Smooth muscle cell (in vitro differentiated cells): ENCODE measurements at regions not wholly inside any gene's neighbourhood (a gene's known extent, or its start where the extent isn't known, plus 50 kb on each side); places are given as distances from the start of the nearest gene placed in this dataset.
"Not testable (repeated sequence)": the region's sequence is repeated elsewhere in the genome, so short reads cannot be mapped to it uniquely, and the experiment has no call there.

Source experiments
- DNase-seq: peaks from one replicate; lab custom pipeline; 2025; ENCODE audit not compliant: unreplicated experiment; lab: John Stamatoyannopoulos, UW
- H2AFZ ChIP-seq: fragments of 200-600 bp; sonication (generic); 2 replicates; pipeline ENCODE4 v1.6.0; 2016; ENCODE audit warnings: antibody characterized with exemption, low read depth, mild to moderate bottlenecking
- H3F3A ChIP-seq: fragments of 200-600 bp; sonication (generic); 2 replicates; pipeline ENCODE4 v1.6.0; 2017; ENCODE audit warnings: antibody characterized with exemption, low read depth
- H3K27ac ChIP-seq: fragments of 200-600 bp; sonication (generic); 2 replicates; pipeline ENCODE4 v1.5.1; 2016; ENCODE audit warnings: low read depth, mild to moderate bottlenecking
- H3K27me3 ChIP-seq: fragments of 200-600 bp; sonication (generic); 2 replicates; pipeline ENCODE4 v1.6.1; 2016; ENCODE audit warnings: low read depth, mild to moderate bottlenecking
- H3K36me3 ChIP-seq: fragments of 200-600 bp; sonication (generic); 2 replicates; pipeline ENCODE4 v1.5.1; 2016; ENCODE audit warnings: low read depth
- H3K4me1 ChIP-seq: fragments of 200-600 bp; sonication (generic); 2 replicates; pipeline ENCODE4 v1.5.1; 2016; ENCODE audit warnings: low read depth
- H3K4me2 ChIP-seq: fragments of 200-600 bp; sonication (generic); 2 replicates; pipeline ENCODE4 v1.6.0; 2016; ENCODE audit warnings: mild to moderate bottlenecking
- H3K4me3 ChIP-seq: fragments of 200-600 bp; sonication (generic); 2 replicates; pipeline ENCODE4 v1.5.1; 2016; ENCODE audit warnings: mild to moderate bottlenecking
- H3K79me2 ChIP-seq: fragments of 200-600 bp; sonication (generic); 2 replicates; pipeline ENCODE4 v1.6.0; 2016; ENCODE audit warnings: low read depth, mild to moderate bottlenecking
- H3K9ac ChIP-seq: fragments of 200-600 bp; sonication (generic); 2 replicates; pipeline ENCODE4 v1.6.0; 2016; ENCODE audit warnings: low read depth
- H3K9me3 ChIP-seq: fragments of 200-600 bp; sonication (generic); replicated peaks from 2 replicates; pipeline ENCODE4 v1.5.1; 2016; ENCODE audit warnings: low read depth
- H4K20me1 ChIP-seq: fragments of 200-600 bp; sonication (generic); 2 replicates; pipeline ENCODE4 v1.6.0; 2016; ENCODE audit warnings: low read depth
- WGBS: methylation state at CpG from one replicate; pipeline ENCODE4 v1.1.7; 2016; ENCODE audit warnings: low lambda C conversion rate; 5-methylcytosine and 5-hydroxymethylcytosine counted together
- TF ChIP-seq, protein P1 (sequence below): fragments of 200-600 bp; sonication (generic); IDR thresholded peaks from 2 replicates; pipeline ENCODE4 v1.5.1; 2017; ENCODE audit warnings: borderline replicate concordance, mild to moderate bottlenecking, antibody characterized with exemption; ENCODE audit not compliant: insufficient read depth, poor library complexity, severe bottlenecking

DNA sequence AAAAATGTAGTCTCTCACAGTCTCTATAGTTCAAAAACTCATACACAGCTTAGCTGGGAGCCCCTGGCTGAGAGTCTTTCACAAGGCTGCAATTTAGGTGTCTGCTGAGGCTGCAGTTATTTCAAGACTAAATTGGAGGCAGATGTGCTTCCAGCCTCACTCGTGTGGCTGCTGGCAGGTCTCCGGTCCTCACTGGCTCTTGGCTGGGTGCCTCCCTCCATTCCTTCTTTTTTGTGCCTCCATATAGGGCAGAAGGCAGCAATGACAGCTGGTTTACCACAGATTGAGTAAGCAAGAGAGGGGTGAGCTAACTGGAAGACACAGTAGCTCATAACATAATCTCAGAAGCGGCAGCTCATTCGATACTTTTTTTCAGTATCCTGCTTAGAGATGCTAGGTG is 2167.7 kb upstream of the WWC1 start:
- no peaks in the 10 kb centered on the region for H3K4me1 ChIP-seq
- H3K4me3 ChIP-seq: no peak overlapping the region
- no peaks in the 10 kb centered on the region for H3K27me3 ChIP-seq
- WGBS: 64% methylated on average over 4 of the region's 4 CpGs
- H3F3A ChIP-seq: no peaks in the 10 kb centered on the region
- H4K20me1 ChIP-seq: no peaks in the 10 kb centered on the region
- no peak overlapping the region for H2AFZ ChIP-seq
- no peak overlapping the region for H3K27ac ChIP-seq
- H3K9ac ChIP-seq: no peak overlapping the region
- DNase-seq: no peak
- no peaks in the 10 kb centered on the region for H3K79me2 ChIP-seq
- no peaks in the 10 kb centered on the region for H3K36me3 ChIP-seq
- no peak overlapping the region for H3K4me2 ChIP-seq
- TF ChIP-seq, protein P1, sequence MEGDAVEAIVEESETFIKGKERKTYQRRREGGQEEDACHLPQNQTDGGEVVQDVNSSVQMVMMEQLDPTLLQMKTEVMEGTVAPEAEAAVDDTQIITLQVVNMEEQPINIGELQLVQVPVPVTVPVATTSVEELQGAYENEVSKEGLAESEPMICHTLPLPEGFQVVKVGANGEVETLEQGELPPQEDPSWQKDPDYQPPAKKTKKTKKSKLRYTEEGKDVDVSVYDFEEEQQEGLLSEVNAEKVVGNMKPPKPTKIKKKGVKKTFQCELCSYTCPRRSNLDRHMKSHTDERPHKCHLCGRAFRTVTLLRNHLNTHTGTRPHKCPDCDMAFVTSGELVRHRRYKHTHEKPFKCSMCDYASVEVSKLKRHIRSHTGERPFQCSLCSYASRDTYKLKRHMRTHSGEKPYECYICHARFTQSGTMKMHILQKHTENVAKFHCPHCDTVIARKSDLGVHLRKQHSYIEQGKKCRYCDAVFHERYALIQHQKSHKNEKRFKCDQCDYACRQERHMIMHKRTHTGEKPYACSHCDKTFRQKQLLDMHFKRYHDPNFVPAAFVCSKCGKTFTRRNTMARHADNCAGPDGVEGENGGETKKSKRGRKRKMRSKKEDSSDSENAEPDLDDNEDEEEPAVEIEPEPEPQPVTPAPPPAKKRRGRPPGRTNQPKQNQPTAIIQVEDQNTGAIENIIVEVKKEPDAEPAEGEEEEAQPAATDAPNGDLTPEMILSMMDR: no peak
- H3K9me3 ChIP-seq: no peaks in the 10 kb centered on the region

DNA sequence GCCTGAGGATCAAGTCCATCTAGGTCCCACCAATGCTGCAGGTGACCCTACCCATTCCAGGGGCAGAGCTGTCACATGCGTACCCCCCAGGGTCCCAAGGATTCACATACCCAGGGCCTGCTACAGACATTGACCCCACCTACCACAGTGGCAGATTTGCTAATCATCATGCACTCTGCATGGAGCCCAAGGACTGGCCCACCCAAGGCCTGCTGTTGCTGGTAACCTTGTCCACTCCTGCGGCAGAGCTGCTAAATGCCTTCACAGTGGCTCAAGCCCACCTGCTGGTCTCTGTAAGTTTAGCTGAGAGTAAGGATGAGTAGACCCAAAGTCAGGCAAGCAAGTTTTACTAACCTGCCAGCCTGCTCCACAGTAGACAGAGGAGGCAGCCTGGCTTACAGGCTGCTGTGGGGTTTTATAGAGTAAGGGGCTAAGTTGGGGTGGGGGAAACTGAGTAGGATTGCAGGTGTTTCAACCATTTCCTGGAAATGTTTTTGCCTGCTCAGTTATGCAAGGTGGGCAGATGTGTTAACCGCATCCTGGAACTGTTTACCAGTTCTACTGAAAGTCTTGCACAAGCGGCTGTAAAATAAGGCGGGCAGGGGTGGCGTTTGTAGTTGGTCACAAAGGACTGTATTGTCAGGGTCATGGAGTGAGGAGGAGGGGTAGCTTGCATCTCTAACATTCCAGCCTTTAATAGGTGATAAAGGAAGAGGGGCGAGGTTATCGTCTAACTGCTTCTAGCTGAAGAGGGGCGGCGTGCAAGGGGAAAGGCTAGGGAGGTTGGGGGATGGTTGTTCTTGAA is 2163.5 kb upstream of the WWC1 start:
- Histone ChIP-seq H3K9ac (no peak overlapping the region), H3K36me3 (no peaks in the 10 kb centered on the region), H3K9me3 (no peaks in the 10 kb centered on the region), H4K20me1 (no peaks in the 10 kb centered on the region), H3K27ac (no peak overlapping the region), H3K4me3 (no peak overlapping the region), H3F3A (no peaks in the 10 kb centered on the region), H3K4me1 (no peaks in the 10 kb centered on the region), H3K79me2 (no peaks in the 10 kb centered on the region), H3K27me3 (no peaks in the 10 kb centered on the region), H2AFZ (no peak overlapping the region), H3K4me2 (no peak overlapping the region)
- DNase-seq: no peak
- TF ChIP-seq, protein P1: no peak
- WGBS: 87% methylated on average over 10 of the region's 10 CpGs

- H3K79me2 ChIP-seq, H2AFZ ChIP-seq, H3K27me3 ChIP-seq, H3K9ac ChIP-seq, H3K4me1 ChIP-seq, H4K20me1 ChIP-seq, H3F3A ChIP-seq, H3K4me2 ChIP-seq, H3K27ac ChIP-seq, H3K9me3 ChIP-seq, H3K36me3 ChIP-seq, H3K4me3 ChIP-seq, DNase-seq: not testable (repeated sequence)
- 82% methylated on average over 16 of the region's 17 CpGs for WGBS
Observed at GRCh38 chr5:166145107-166145506, 2146.3 kb upstream of the WWC1 start.

DNA sequence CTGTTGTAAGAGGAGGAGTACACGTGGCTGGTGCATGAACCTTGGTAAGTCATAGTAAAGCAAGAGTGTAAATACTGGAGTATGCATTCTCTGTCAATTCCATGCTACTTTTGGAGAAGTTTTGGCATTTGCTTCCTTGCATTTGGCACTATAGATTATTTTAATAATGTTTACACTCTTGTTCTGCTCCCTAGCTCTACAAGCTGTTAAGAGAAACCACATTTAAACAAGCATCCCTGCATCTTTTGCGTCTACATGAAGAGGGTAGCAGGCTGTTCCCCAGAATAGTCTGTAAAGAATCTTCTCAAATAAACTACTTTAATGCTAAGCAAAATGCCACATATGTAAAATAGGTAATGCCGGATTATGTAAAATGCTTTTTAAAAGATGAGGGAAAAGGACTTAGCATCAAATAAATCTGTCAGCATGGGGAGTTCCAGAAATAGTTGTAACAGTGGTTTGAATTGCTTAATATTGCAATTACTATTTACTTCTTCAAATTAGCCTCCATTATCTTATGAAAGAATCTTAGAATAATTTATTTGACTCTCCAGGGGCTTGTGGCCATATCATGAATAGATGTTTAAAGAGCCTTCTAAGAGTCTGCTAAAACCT is 2127.3 kb upstream of the WWC1 start:
- Histone ChIP-seq H3K27me3 (no peaks in the 10 kb centered on the region), H3K9ac (no peak overlapping the region), H2AFZ (no peak overlapping the region), H3K4me1 (no peaks in the 10 kb centered on the region), H3K9me3 (no peaks in the 10 kb centered on the region), H3K79me2 (no peaks in the 10 kb centered on the region), H3K4me3 (no peak overlapping the region), H3F3A (no peaks in the 10 kb centered on the region), H3K27ac (no peak overlapping the region), H3K36me3 (no peaks in the 10 kb centered on the region), H4K20me1 (no peaks in the 10 kb centered on the region), H3K4me2 (no peak overlapping the region)
- 90% methylated on average over 3 of the region's 3 CpGs for WGBS
- DNase-seq: no peak
- TF ChIP-seq, protein P1: no peak
